Neural progenitor cell (in vitro differentiated cells): ENCODE measurements at regions not wholly inside any gene's neighbourhood (a gene's known extent, or its start where the extent isn't known, plus 50 kb on each side); places are given as distances from the start of the nearest gene placed in this dataset.

ENCODE experiments used
- DNase-seq: peaks from one replicate; pipeline ENCODE4 v3.0.0-alpha.2; 2016; ENCODE audit warnings: low spot score
- H2AFZ ChIP-seq: fragments of 200-600 bp; sonication (generic); replicated peaks from 2 replicates; pipeline ENCODE4 v1.6.1; 2016; ENCODE audit warnings: antibody characterized with exemption
- H3F3A ChIP-seq: fragments of 200-600 bp; sonication (generic); 2 replicates; pipeline ENCODE4 v1.6.1; 2016; ENCODE audit warnings: antibody characterized with exemption, low read depth
- H3K27ac ChIP-seq: fragments of 200-600 bp; sonication (generic); 2 replicates; pipeline ENCODE4 v1.5.1; 2016; ENCODE audit warnings: mild to moderate bottlenecking
- H3K27me3 ChIP-seq: fragments of 200-600 bp; sonication (generic); 2 replicates; pipeline ENCODE4 v1.6.1; 2016; ENCODE audit warnings: mild to moderate bottlenecking, moderate library complexity
- H3K36me3 ChIP-seq: fragments of 200-600 bp; sonication (generic); 2 replicates; pipeline ENCODE4 v1.5.1; 2016
- H3K4me1 ChIP-seq: fragments of 200-600 bp; sonication (generic); 2 replicates; pipeline ENCODE4 v1.6.1; 2016; ENCODE audit warnings: mixed run types
- H3K4me2 ChIP-seq: fragments of 200-600 bp; sonication (generic); 2 replicates; pipeline ENCODE4 v1.6.1; 2016
- H3K4me3 ChIP-seq: fragments of 200-600 bp; sonication (generic); 2 replicates; pipeline ENCODE4 v1.5.1; 2016
- H3K79me2 ChIP-seq: fragments of 200-600 bp; sonication (generic); 2 replicates; pipeline ENCODE4 v1.6.1; 2016; ENCODE audit warnings: low read depth
- H3K9ac ChIP-seq: fragments of 200-600 bp; sonication (generic); 2 replicates; pipeline ENCODE4 v1.6.1; 2016
- H3K9me3 ChIP-seq: fragments of 200-600 bp; sonication (generic); 2 replicates; pipeline ENCODE4 v1.5.1; 2016; ENCODE audit warnings: low read depth
- H4K20me1 ChIP-seq: fragments of 200-600 bp; sonication (generic); 2 replicates; pipeline ENCODE4 v1.6.1; 2016; ENCODE audit warnings: low read depth
- H3K27ac Mint-ChIP-seq: 3 replicates; pipeline ENCODE4 v1.8.0; 2021; ENCODE audit warnings: mixed read lengths
- H3K27me3 Mint-ChIP-seq: 2 replicates; pipeline ENCODE4 v1.8.0; 2022; ENCODE audit warnings: low read depth, mild to moderate bottlenecking, inconsistent platforms, moderate library complexity, mixed read lengths; ENCODE audit not compliant: insufficient read depth
- H3K36me3 Mint-ChIP-seq: 3 replicates; pipeline ENCODE4 v1.8.0; 2021; ENCODE audit warnings: mixed read lengths
- H3K4me1 Mint-ChIP-seq: 3 replicates; pipeline ENCODE4 v1.8.0; 2021; ENCODE audit warnings: mixed read lengths
- H3K4me3 Mint-ChIP-seq: 3 replicates; pipeline ENCODE4 v1.8.0; 2021; ENCODE audit warnings: mild to moderate bottlenecking, moderate library complexity, mixed read lengths
- H3K9me3 Mint-ChIP-seq: 3 replicates; pipeline ENCODE4 v1.8.0; 2020; ENCODE audit warnings: mixed read lengths
- EZH2 ChIP-seq: fragments of 200-600 bp; sonication (generic); IDR thresholded peaks from 2 replicates; pipeline ENCODE4 v1.6.1; 2017; ENCODE audit warnings: antibody characterized with exemption, mild to moderate bottlenecking, moderate library complexity
- EZH2phosphoT487 ChIP-seq: fragments of 200-600 bp; sonication (generic); IDR thresholded peaks from 2 replicates; pipeline ENCODE4 v1.6.1; 2017; ENCODE audit warnings: antibody characterized with exemption
- TF ChIP-seq, protein P1 (sequence below): fragments of 200-600 bp; sonication (generic); IDR thresholded peaks from 2 replicates; pipeline ENCODE4 v1.5.1; 2017; ENCODE audit warnings: antibody characterized with exemption, mild to moderate bottlenecking

DNA sequence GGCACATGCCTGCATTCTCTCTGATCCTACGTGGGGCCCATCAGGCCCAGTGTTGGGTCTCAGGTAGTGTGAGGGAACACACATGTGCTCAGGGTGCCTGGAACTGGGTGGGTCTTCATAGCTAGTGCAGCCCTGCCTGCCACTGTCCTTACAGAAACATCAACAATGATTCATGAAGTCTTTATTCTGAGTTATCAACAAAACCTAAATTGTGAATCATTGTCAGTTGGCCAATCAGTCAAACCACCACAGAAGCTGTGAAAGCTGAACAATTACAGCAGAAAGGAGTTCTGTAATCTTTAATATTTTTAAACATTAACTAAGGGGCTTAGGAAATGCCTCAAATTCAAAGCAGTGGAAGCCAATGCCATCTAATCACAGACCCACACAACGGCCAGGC lies 82.8 kb upstream of the ZNF521 start:
- Mint-ChIP-seq H3K9me3 (no peaks in the 10 kb centered on the region), H3K4me1 (peaks cover 27% of the 10 kb centered on the region), H3K4me3 (no peak overlapping the region), H3K27me3 (no peaks in the 10 kb centered on the region), H3K27ac (no peak overlapping the region), H3K36me3 (no peaks in the 10 kb centered on the region)
- no peak for DNase-seq
- H3F3A ChIP-seq: no peaks in the 10 kb centered on the region
- no peak overlapping the region for H3K4me2 ChIP-seq
- no peaks in the 10 kb centered on the region for H3K79me2 ChIP-seq
- H2AFZ ChIP-seq: no peak overlapping the region
- no peak overlapping the region for H3K9ac ChIP-seq
- H3K27me3 ChIP-seq: no peaks in the 10 kb centered on the region
- TF ChIP-seq EZH2phosphoT487 (no peak), EZH2 (no peak)
- TF ChIP-seq, protein P1, sequence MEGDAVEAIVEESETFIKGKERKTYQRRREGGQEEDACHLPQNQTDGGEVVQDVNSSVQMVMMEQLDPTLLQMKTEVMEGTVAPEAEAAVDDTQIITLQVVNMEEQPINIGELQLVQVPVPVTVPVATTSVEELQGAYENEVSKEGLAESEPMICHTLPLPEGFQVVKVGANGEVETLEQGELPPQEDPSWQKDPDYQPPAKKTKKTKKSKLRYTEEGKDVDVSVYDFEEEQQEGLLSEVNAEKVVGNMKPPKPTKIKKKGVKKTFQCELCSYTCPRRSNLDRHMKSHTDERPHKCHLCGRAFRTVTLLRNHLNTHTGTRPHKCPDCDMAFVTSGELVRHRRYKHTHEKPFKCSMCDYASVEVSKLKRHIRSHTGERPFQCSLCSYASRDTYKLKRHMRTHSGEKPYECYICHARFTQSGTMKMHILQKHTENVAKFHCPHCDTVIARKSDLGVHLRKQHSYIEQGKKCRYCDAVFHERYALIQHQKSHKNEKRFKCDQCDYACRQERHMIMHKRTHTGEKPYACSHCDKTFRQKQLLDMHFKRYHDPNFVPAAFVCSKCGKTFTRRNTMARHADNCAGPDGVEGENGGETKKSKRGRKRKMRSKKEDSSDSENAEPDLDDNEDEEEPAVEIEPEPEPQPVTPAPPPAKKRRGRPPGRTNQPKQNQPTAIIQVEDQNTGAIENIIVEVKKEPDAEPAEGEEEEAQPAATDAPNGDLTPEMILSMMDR: no peak
- H4K20me1 ChIP-seq: no peaks in the 10 kb centered on the region
- H3K36me3 ChIP-seq: no peaks in the 10 kb centered on the region
- H3K27ac ChIP-seq: no peak overlapping the region
- no peak overlapping the region for H3K4me3 ChIP-seq
- H3K4me1 ChIP-seq: no peaks in the 10 kb centered on the region
- H3K9me3 ChIP-seq: no peaks in the 10 kb centered on the region

DNA sequence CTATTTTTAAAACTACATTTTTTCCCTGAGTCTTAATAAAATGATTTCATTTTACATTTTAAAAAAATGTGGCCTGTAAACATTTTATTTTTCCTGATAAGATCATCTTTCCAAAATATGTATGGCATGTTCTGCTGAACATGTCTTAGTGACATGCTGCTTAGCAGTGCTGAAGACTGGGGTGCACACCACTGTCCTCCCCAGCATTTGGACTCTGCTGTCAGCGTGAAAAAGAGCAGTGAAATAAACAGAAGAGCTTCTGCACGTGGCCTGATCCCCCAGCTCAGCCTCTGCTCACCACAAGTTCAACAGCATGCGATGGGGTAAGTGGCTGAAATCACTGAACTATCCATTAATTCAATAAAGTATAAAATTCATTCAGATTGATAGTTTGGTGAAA lies 81.6 kb upstream of the ZNF521 start:
- Mint-ChIP-seq H3K27me3 (no peaks in the 10 kb centered on the region), H3K27ac (peak overlapping the region; percentile 67), H3K36me3 (no peaks in the 10 kb centered on the region), H3K9me3 (no peaks in the 10 kb centered on the region), H3K4me1 (peaks cover 23% of the 10 kb centered on the region), H3K4me3 (no peak overlapping the region)
- Histone ChIP-seq H4K20me1 (no peaks in the 10 kb centered on the region), H3K36me3 (no peaks in the 10 kb centered on the region), H3F3A (no peaks in the 10 kb centered on the region), H3K4me3 (no peak overlapping the region), H3K27me3 (no peaks in the 10 kb centered on the region), H3K4me1 (no peaks in the 10 kb centered on the region), H3K27ac (no peak overlapping the region), H2AFZ (no peak overlapping the region), H3K9ac (no peak overlapping the region), H3K4me2 (no peak overlapping the region), H3K79me2 (no peaks in the 10 kb centered on the region), H3K9me3 (no peaks in the 10 kb centered on the region)
- no peak for DNase-seq
- TF ChIP-seq EZH2phosphoT487: no peak
- TF ChIP-seq, protein P1: no peak
- TF ChIP-seq EZH2: no peak

DNA sequence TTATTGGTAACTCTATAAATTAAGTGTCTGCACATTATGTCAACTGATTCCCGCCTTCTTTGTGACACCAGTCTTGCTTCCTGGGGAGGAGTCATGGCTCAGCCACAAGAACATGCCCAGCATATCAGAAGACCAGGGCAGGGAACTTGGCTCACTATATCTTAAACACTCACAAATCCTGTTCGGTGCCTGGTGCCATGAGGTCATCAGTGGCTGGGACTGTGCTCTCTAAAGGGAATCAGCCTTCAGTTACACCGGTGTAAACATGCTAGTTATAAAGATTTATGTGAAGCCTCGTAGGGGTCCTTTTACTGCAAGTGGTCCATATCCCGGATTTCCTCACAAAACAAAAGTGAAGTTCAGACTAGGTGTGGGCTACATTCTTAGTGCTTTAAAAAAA lies 73.1 kb upstream of the ZNF521 start:
- H3K36me3 ChIP-seq: no peaks in the 10 kb centered on the region
- H3K4me3 ChIP-seq: no peak overlapping the region
- H4K20me1 ChIP-seq: no peaks in the 10 kb centered on the region
- Mint-ChIP-seq H3K27me3 (peaks cover 2% of the 10 kb centered on the region), H3K4me1 (peaks cover 27% of the 10 kb centered on the region), H3K9me3 (peaks cover 13% of the 10 kb centered on the region), H3K36me3 (peaks cover 2% of the 10 kb centered on the region), H3K27ac (no peak overlapping the region), H3K4me3 (no peak overlapping the region)
- H3K4me1 ChIP-seq: peaks cover 8% of the 10 kb centered on the region
- no peaks in the 10 kb centered on the region for H3K9me3 ChIP-seq
- no peak for TF ChIP-seq EZH2phosphoT487
- TF ChIP-seq EZH2: no peak
- TF ChIP-seq, protein P1: no peak
- no peak for DNase-seq
- no peak overlapping the region for H3K27ac ChIP-seq
- no peak overlapping the region for H2AFZ ChIP-seq
- no peaks in the 10 kb centered on the region for H3K27me3 ChIP-seq
- no peaks in the 10 kb centered on the region for H3F3A ChIP-seq
- H3K9ac ChIP-seq: no peak overlapping the region
- no peak overlapping the region for H3K4me2 ChIP-seq
- no peaks in the 10 kb centered on the region for H3K79me2 ChIP-seq

DNA sequence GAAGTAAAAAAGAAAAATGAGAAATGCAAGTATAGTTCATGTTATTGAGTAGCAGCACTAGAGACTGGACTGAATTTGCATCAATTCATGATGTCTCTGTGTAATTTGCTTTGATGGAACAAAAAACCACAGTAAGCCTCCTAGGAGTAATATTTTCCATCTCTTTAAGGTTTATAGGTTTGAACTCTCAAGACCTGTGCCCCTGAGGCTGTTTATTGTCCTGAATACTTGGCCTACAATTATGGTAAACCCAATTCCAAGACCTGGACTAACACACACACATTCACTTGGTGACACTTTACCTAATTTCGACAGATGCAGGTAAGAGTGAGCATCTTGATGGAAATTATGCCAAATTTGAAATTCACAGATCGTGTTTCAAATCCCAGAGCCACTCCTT lies 71.8 kb upstream of the ZNF521 start:
- Histone ChIP-seq H3K4me1 (peaks cover 9% of the 10 kb centered on the region), H3K9me3 (no peaks in the 10 kb centered on the region), H3K9ac (no peak overlapping the region), H3K79me2 (no peaks in the 10 kb centered on the region), H3K36me3 (no peaks in the 10 kb centered on the region), H3K4me3 (no peak overlapping the region), H3K4me2 (no peak overlapping the region), H4K20me1 (no peaks in the 10 kb centered on the region), H3K27ac (no peak overlapping the region), H2AFZ (peak overlapping the region; percentile 22), H3F3A (no peaks in the 10 kb centered on the region), H3K27me3 (no peaks in the 10 kb centered on the region)
- H3K27me3 Mint-ChIP-seq: peaks cover 2% of the 10 kb centered on the region
- H3K9me3 Mint-ChIP-seq: peaks cover 13% of the 10 kb centered on the region
- no peak overlapping the region for H3K27ac Mint-ChIP-seq
- no peak for DNase-seq
- TF ChIP-seq EZH2 (no peak), EZH2phosphoT487 (no peak)
- TF ChIP-seq, protein P1: no peak
- no peak overlapping the region for H3K4me3 Mint-ChIP-seq
- H3K36me3 Mint-ChIP-seq: peaks cover 2% of the 10 kb centered on the region
- H3K4me1 Mint-ChIP-seq: peaks cover 36% of the 10 kb centered on the region
